ENCODE measurements at regions not wholly inside any gene's neighbourhood (a gene's known extent, or its start where the extent isn't known, plus 50 kb on each side); places are given as distances from the start of the nearest gene placed in this dataset.

DNA sequence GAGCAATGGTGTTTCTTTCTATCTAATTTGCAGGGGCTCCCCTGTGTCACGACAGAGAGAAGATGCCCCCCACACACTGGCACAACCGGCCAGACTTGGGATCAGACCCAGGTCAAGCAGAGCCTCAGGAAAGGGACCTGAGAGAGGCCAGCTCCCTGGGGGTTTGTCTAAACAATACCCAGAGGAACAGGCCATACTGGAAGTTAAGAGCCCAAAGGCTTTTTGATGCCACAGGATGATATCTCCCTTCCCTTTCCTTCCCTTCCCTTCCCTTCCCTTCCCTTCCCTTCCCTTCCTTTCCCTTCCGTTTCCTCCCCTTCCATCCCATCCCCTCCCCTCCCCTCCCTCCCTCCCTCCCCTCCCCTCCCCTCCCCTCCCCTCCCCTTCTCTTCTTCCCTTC, 139.2 kb downstream of the ARL4C start:
- no peak for TF ChIP-seq CTCF (IDR thresholded peaks at IDR 0.05; ENCODE audit: extremely low read depth in 1 of 2, insufficient read depth in 1 of 2, low read depth in 1 of 2, low read length in 2 of 2)
- TF ChIP-seq EZH2 (IDR thresholded peaks at IDR 0.05; ENCODE audit: borderline replicate concordance, low read depth, low read length, severe bottlenecking), result no peak
- TF ChIP-seq, protein P1, sequence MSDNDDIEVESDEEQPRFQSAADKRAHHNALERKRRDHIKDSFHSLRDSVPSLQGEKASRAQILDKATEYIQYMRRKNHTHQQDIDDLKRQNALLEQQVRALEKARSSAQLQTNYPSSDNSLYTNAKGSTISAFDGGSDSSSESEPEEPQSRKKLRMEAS (IDR thresholded peaks at IDR 0.05; ENCODE audit: insufficient read depth, insufficient read length), result no peak
- TF ChIP-seq POLR2A (IDR thresholded peaks at IDR 0.05; ENCODE audit: low read depth, low read length), result no peak
